Fibroblast of villous mesenchyme (primary cell): ENCODE measurements at regions not wholly inside any gene's neighbourhood (a gene's known extent, or its start where the extent isn't known, plus 50 kb on each side); places are given as distances from the start of the nearest gene placed in this dataset. TPM values are rescaled to one million over a fixed set of nuclear protein-coding genes. Genes with fewer than 3 reads are reported as not detected.

Source experiments
- DNase-seq: peaks from one replicate; pipeline ENCODE4 v3.0.0-alpha.2; 2010; ENCODE audit warnings: low read depth
- H3K4me3 ChIP-seq: 2 replicates; pipeline ENCODE4 v1.5.1; 2011; ENCODE audit warnings: low read depth, mild to moderate bottlenecking, low read length
- CTCF ChIP-seq: IDR thresholded peaks from 2 replicates; pipeline ENCODE4 v1.5.1; 2012; ENCODE audit warnings: low read depth, mild to moderate bottlenecking, low read length; ENCODE audit not compliant: insufficient read depth
- small RNA-seq: library from RNA; depleted of rRNA; stranded (forward); fragments of <200 nt; gene quantifications from one replicate; pipeline ENCODE3, GENCODE V24; 2012

GRCh38 chr10:105351187-105351586, 710.1 kb downstream of the SORCS3 start:
- DNase-seq: no peak
- no peak overlapping the region for H3K4me3 ChIP-seq
- no peak for TF ChIP-seq CTCF

- no peak overlapping the region for H3K4me3 ChIP-seq
- DNase-seq: no peak
- TF ChIP-seq CTCF: no peak
Measured at GRCh38 chr10:105347487-105347886, 706.4 kb downstream of the SORCS3 start.

- no peak for DNase-seq
- TF ChIP-seq CTCF: no peak
- no peak overlapping the region for H3K4me3 ChIP-seq
Measured at GRCh38 chr10:105342606-105343005, 701.5 kb downstream of the SORCS3 start.

- no peak overlapping the region for H3K4me3 ChIP-seq
- DNase-seq: no peak
- TF ChIP-seq CTCF: no peak
Measured at GRCh38 chr10:105339669-105340068, 698.6 kb downstream of the SORCS3 start.

GRCh38 chr10:105328503-105329133, 687.5 kb downstream of the SORCS3 start:
- no peak for TF ChIP-seq CTCF
- no peak for DNase-seq
- no peak overlapping the region for H3K4me3 ChIP-seq

Small RNA genes in the stretch of these regions (small RNA-seq; reads per million reads assigned to genes)
- not detected for gene RNU6-463P
